Kidney (tissue), 13 donors: ENCODE measurements at regions not wholly inside any gene's neighbourhood (a gene's known extent, or its start where the extent isn't known, plus 50 kb on each side); places are given as distances from the start of the nearest gene placed in this dataset.

Source experiments
- DNase-seq, 5 donors: peaks; one replicate each; pipeline ENCODE4 v3.0.0-alpha.2; 2013 to 2020
- FAIRE-seq: peaks from 2 replicates; lab custom pipeline; 2012; peaks lifted over from hg19 to GRCh38; lab: Jason Lieb, UNC
- H3K27ac ChIP-seq, 2 donors: one replicate each; pipeline ENCODE4 v1.7.0; 2013; ENCODE audit warnings: low read depth in 2 of 2, low read length in 2 of 2, inconsistent platforms in 1 of 2
- H3K27me3 ChIP-seq: one replicate; pipeline ENCODE4 v1.7.1; 2013; ENCODE audit warnings: low read length, inconsistent platforms; ENCODE audit not compliant: control insufficient read depth, insufficient read depth
- H3K36me3 ChIP-seq, 3 donors: one replicate each; pipeline versions ENCODE4 v1.7.0 to v1.7.1; 2013; ENCODE audit warnings: low read length in 3 of 3, control low read depth in 1 of 3, inconsistent platforms in 1 of 3; ENCODE audit not compliant: insufficient read depth in 3 of 3, control insufficient read depth in 2 of 3
- H3K4me1 ChIP-seq, 3 donors: one replicate each; pipeline versions ENCODE4 v1.7.0 to v1.7.1; 2013; ENCODE audit warnings: low read length in 3 of 3, inconsistent platforms in 1 of 3, low read depth in 1 of 3; ENCODE audit not compliant: control insufficient read depth in 2 of 3, insufficient read depth in 2 of 3
- H3K4me3 ChIP-seq, 3 donors: one replicate each; pipeline versions ENCODE4 v1.7.0 to v1.8.1; 2013; ENCODE audit warnings: low read length in 3 of 3, control low read depth in 1 of 3, inconsistent platforms in 1 of 3
- H3K9ac ChIP-seq, 3 donors: one replicate each; pipeline versions ENCODE4 v1.7.0 to v1.7.1; 2013; ENCODE audit warnings: low read length in 3 of 3, control low read depth in 1 of 3, inconsistent platforms in 1 of 3
- H3K9me3 ChIP-seq, 3 donors: one replicate each; pipeline versions ENCODE4 v1.7.0 to v1.7.1; 2013; ENCODE audit warnings: low read length in 3 of 3, control low read depth in 1 of 3, inconsistent platforms in 1 of 3; ENCODE audit not compliant: control insufficient read depth in 2 of 3, insufficient read depth in 1 of 3
- CTCF ChIP-seq: IDR thresholded peaks from 3 replicates; pipeline ENCODE4 v1.5.1; 2012; ENCODE audit warnings: mild to moderate bottlenecking, moderate library complexity, borderline replicate concordance; ENCODE audit not compliant: insufficient read depth; ENCODE audit errors: extremely low read depth
- intact Hi-C: fragments of 100-400 bp; cut with DNase I; formaldehyde crosslinking; loops from one replicate; pipeline ENCODE4 v1.11.1; 2022
- donor health status: control.
- donor health status: control.
- donor health status: control.
- donor health status: control.
- donor health status: control.
- donor health status: DM: yes; HTN: yes; CAD: no.
- donor health status: Normal renal cell carcinoma (clear cell type).

- Histone ChIP-seq H3K36me3 (no peaks in the 10 kb centered on the region), H3K9me3 (no peaks in the 10 kb centered on the region), H3K27ac (no peak overlapping the region), H3K27me3 (no peaks in the 10 kb centered on the region), H3K4me1 (no peaks in the 10 kb centered on the region), H3K4me3 (no peak overlapping the region), H3K9ac (no peak overlapping the region)
- intact Hi-C loops = no loop called here
- TF ChIP-seq CTCF = no peak
- DNase-seq (no peak), FAIRE-seq (no peak)
Measured at GRCh38 chr7:119271147-119271779, 1001.7 kb upstream of the KCND2 start.

- Histone ChIP-seq H3K4me3 (no peak overlapping the region), H3K27ac (no peak overlapping the region), H3K9ac (no peak overlapping the region), H3K27me3 (no peaks in the 10 kb centered on the region), H3K4me1 (no peaks in the 10 kb centered on the region), H3K9me3 (peaks cover 0 to 6% (median 0%) of the 10 kb centered on the region in 3 donors), H3K36me3 (no peaks in the 10 kb centered on the region)
- DNase-seq (no peak), FAIRE-seq (no peak)
- intact Hi-C loops = no loop called here
- no peak for TF ChIP-seq CTCF
Measured at GRCh38 chr7:119281181-119281846, 991.7 kb upstream of the KCND2 start.

GRCh38 chr7:119283353-119283752 lies 989.6 kb upstream of the KCND2 start:
- Histone ChIP-seq H3K27me3 (no peaks in the 10 kb centered on the region), H3K9me3 (peaks cover 0 to 4% (median 0%) of the 10 kb centered on the region in 3 donors), H3K27ac (no peak overlapping the region), H3K36me3 (no peaks in the 10 kb centered on the region), H3K4me3 (no peak overlapping the region), H3K9ac (no peak overlapping the region), H3K4me1 (no peaks in the 10 kb centered on the region)
- no peak for FAIRE-seq
- no peak for TF ChIP-seq CTCF
- no peak for DNase-seq
- intact Hi-C loops = no loop called here
